ENCODE measurements at regions not wholly inside any gene's neighbourhood (a gene's known extent, or its start where the extent isn't known, plus 50 kb on each side); places are given as distances from the start of the nearest gene placed in this dataset.
"Not testable (repeated sequence)": the region's sequence is repeated elsewhere in the genome, so short reads cannot be mapped to it uniquely, and the experiment has no call there.

DNA sequence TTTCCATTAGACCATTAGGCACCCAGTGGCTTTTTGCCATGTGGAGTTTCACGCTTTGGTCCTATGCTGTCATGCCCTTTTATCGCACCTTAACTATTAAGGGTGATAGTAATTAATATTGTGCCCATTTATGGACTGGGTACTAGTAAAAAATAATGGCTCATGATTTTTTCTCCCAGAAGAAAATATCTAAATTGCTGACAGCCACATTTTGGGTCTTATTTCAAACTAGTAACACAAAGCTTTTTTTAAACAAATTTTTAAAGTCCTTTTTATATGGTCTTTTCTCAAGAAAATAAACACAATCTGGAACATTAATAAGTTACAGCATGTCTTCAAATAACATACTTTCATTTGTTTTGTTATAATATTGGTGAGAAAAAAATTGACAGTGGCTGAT, 179.7 kb downstream of the ANKRD7 start:
- no peak for DNase-seq (ENCODE audit: low read depth in 3 of 3, low spot score in 2 of 3)

DNA sequence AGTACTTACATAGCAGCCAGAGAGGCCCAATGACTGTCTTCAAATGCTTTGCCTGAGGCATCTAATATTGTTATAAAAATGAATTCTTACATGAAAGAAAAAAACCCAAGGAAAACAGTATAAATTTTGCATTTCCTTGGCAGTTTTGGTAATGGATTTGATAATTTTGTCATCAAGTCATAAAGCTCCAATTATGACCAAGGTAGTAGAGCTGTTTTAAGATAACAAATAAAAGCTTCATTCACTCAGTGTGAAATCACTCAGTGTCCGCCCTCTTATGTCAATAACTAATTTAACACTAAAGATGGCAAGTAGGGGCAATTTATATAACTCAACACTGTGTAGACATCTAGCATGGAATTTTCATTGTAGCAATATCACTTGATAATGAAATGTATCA, 193.9 kb downstream of the ANKRD7 start:
- DNase-seq (ENCODE audit: low read depth in 3 of 3, low spot score in 2 of 3): no peak

DNA sequence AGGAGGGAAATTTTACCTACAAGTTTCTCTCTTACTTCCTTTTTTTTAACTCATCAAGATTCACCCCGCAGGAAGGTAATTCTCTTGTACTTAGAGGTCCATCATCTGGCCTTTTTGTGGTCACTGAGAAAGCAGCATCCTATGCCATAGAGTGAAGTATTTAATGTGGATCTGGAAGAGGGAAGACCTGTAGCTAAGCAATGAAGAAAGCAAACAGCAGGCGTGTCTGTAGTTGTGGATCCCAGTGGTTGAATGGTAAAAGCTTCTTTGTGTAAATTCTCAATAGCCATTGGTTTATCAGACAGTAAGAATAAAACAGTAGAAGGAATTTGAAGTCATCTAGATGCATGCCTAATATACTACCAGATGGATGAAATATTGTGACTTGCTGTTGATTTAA, 196.4 kb downstream of the ANKRD7 start:
- DNase-seq (ENCODE audit: low read depth in 3 of 3, low spot score in 2 of 3): no peak

DNA sequence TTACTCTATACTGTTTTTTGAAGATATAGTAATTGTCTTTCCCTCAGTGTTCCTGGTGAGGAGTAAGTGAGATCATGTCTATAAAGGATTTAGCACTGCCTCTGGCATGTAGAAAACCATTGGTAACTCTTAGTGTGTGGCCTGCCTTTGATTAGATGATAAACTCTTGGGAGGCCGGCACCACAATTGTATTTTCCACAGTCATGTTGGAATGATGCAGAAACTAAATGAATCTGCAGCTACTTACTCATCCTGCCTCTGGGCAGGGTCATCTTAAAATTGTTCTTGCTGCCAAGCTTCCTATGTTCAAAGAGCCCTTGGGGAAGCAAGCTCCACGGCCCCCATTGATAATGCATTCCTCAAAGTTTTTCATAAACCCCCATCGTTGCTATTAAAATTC, 204.6 kb downstream of the ANKRD7 start:
- DNase-seq (ENCODE audit: low read depth in 3 of 3, low spot score in 2 of 3): no peak

DNA sequence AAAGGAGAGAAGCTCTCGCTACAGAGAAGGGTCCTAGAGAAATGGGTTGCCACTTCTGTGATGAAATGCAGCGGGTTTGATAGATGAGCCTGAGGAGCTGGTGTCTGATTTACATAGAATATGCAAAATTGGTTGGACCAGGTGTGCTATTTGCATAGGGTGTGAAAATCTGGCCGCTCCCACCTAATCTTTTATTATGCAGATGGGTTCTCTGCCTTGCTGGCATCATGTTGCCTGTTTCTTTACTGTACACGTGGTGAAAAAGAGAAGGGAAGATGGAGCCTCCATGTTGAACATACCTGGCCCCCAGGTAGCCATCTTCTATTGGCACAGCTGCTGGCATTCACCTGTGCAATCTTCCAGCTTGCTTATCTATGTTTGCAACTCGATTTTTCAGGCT, 212.2 kb downstream of the ANKRD7 start:
- DNase-seq (ENCODE audit: low read depth in 3 of 3, low spot score in 2 of 3): no peak

DNA sequence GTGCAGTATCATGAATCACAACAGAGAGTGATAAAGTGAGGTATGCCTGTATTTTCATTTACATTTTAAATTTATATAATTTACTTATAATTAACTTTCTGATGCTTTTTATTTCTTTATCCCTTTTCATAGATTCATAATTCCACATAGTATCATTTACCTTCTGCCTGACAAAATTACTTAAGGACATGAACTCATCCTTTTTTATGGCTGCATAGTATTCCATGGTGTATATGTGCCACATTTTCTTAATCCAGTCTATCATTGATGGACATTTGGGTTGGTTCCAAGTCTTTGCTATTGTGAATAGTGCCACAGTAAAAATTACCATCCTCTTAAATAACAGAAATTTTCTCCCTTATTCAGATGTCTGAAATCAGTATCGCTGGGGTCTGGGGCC, 224.5 kb downstream of the ANKRD7 start:
- not testable (repeated sequence) for DNase-seq (ENCODE audit: low read depth in 3 of 3, low spot score in 2 of 3)

DNA sequence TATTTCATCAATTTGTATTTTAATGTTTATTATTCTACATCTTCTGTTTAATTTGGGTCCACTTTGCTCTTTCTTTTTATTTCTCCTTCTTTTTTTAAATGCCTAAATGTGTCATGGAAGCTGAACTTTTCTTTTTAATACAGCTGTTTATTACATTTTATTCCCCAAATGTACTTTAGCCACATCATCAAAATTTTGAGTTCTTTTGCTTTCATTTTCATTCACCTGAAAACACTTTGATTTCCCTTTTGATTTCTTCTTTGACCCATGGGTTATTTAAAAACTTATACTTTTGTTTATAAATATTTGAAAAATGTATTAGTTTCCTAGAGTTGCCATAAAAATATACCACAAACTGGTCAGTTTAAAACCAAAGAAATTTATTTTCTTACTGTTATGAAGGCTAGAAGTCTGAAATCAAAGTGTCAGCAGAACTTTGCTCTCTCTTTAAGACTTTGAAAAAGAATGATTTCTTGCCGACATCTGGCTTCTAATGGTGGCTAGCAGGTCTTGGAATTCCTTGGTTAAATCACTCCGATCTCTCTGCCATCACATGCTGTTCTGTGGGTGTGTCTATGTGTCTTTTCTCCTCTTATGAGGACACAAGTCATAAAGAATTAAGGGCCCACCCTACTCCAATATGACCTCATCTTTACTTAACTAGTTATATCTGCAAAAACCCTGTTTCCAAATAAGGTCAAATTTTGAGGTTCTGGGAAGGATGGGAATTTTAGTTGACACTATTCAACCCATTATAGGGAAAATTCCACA, 225.5 kb downstream of the ANKRD7 start:
- no peak for DNase-seq (ENCODE audit: low read depth in 3 of 3, low spot score in 2 of 3)

DNA sequence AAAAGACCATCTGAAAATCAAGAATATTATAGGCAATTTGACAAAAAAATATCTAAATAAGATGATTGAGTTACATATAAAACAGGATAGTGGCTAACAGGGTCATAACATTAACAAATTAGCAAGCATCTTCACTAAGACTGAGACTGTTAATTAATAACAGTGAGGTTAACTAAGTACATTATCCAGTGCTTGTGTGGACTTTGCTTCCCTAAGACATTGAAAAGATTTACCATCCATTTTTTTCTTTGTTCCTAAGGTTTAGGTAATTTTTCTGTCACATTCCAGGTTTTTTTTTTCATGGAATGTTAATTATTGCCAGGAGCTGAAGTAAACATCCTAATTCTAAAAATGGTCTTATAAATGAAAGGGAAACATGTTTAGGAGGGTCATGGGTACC, 227.6 kb downstream of the ANKRD7 start:
- no peak for DNase-seq (ENCODE audit: low read depth in 3 of 3, low spot score in 2 of 3)

DNA sequence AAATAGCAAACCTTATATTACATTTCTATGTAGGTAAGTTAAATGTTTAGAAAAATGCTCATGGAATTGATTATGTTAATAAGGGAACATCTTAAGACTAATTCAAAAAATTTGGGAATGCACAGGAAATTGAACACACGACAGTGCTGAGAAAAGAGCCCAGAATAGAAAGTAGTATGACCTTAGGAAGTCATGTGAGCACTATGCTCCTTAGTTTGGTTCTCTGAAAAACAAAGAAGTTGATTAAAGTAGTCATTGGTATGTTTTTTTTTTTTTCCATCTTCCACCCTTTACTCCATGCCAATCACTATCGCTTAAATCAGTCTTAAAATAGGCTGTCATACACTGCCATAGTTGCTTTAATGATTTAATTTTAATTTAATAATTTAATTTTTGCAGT, 242.9 kb downstream of the ANKRD7 start:
- no peak for DNase-seq (ENCODE audit: low read depth in 3 of 3, low spot score in 2 of 3)

DNA sequence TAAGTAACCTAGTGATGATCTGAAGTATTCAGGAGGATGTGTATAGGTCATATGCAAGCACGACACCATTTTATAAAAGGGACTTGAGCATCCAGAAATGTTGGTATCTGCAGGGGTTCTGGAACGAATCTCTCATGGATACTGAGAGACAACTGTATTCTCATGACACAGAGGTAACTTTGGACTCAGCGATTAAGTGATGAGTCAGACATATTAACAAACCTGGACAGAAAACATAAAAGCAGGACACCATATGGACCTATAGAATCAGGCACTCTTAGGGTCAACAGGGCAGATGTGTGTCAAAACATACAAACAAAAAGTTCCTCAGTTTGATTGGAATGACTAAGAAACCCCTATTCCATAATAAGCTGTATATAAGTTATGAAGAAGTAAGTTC, 248.1 kb downstream of the ANKRD7 start:
- DNase-seq (ENCODE audit: low read depth in 3 of 3, low spot score in 2 of 3): no peak

DNA sequence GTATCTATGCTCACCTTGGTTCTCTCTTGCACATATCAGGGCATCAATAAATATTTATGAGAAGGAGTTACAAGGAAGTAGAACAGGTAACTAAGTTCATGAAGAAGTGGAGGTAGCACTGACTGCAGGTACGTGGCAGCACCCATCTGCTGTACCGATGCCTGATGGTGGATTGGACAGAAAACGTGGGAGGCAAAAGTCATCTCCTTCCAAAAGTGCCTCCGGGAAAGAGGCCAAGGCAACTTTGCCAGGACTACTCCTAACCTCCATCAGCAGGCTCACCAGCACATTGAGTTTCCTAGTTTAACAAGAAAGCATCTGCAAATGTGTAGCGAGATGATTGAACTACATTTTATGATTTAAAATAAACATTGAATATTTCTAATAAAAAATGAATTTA, 248.8 kb downstream of the ANKRD7 start:
- no peak for DNase-seq (ENCODE audit: low read depth in 3 of 3, low spot score in 2 of 3)

DNA sequence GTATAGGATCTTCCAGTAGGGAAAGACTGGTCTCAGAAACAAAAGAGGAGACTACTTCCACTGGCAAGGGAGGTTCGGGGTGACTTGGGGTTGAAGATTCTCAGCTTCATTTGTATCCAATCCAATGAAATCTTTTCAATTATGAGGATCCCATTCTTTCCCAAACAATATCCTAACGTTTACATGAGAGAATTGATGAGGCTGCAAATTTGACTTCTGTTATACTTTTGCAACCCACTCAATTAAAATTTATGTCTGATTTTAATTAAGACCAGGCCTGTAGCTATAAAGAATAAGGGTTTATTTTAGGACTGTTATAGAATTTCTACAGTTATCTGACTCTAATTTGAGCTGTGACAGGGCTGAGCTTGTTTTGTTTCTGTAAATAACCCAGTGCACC, 251.5 kb downstream of the ANKRD7 start:
- no peak for DNase-seq (ENCODE audit: low read depth in 3 of 3, low spot score in 2 of 3)

DNA sequence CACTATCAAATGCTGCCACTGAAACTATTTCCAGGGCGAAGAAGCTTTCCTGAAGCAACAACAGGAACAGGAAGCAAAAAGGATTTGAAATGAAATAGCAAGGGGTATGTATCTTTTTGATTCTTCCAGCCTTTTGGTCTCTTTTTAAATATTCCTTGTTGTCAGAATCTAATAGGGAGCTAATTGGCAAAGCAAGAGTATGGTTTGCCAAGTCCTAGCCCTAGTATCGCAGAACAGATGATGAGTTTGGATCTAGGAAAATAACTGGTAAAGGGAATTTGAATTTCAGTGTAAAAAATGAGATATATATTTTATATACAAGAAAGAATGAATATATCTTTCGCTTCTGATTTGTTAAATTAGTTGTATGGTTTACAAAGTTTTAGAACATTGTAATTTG, 252.5 kb downstream of the ANKRD7 start:
- no peak for DNase-seq (ENCODE audit: low read depth in 3 of 3, low spot score in 2 of 3)

DNA sequence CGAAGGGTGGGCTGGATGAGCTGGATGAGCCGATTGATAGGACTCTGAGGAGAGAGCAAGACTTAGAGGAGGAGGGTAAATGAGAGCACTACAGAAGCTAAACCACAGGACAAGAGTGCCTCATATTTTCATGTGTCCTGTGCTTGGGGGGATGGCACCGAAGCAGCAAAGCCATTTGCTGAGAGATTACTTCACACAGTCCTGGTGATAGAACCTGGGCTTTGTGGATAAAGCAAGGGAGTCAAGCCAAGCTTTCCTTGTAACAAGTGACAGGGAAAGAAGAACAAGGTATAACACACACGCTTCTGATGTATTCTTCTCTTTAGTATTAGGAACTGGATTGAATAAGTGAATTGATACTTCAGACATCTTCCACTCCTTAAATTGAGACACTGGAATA, 253.7 kb downstream of the ANKRD7 start:
- no peak for DNase-seq (ENCODE audit: low read depth in 3 of 3, low spot score in 2 of 3)

DNA sequence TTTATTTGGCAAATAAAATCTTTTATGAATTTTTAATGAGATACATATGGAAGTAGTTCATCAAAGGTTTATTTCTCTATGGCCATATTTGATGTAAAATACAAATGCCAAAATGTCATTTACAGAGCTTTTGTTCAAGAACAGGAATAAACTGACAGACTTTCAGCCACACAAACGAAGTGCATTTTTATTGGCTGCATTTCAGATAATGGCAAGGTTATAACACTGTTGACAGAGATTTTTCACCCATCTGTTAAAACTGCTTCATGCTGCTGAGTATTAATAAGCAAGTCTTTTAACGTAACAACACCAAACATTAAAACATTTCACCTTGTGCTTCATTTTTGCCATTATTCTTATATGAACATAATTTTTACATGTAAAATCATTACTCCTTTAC, 254.4 kb downstream of the ANKRD7 start:
- no peak for DNase-seq (ENCODE audit: low read depth in 3 of 3, low spot score in 2 of 3)

DNA sequence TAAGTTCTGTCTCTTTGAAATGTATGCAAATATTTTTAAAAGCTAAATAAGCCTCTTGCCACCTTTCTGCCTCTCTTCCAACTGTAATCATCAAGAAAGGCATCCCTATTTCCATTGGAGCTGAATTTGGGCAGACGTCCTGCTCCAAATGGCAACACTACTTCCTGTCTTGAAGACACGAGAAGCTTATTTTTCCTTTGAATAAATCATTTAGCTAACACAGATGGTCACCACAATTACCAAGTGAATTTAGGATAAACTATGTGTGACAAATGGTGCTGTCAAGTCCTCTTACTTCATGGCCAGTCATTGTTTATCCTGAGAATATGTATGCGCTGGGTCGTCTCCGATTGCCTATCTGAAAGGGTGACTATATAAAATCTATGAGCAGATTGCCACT, 268.0 kb downstream of the ANKRD7 start:
- no peak for DNase-seq (ENCODE audit: low read depth in 3 of 3, low spot score in 2 of 3)

DNA sequence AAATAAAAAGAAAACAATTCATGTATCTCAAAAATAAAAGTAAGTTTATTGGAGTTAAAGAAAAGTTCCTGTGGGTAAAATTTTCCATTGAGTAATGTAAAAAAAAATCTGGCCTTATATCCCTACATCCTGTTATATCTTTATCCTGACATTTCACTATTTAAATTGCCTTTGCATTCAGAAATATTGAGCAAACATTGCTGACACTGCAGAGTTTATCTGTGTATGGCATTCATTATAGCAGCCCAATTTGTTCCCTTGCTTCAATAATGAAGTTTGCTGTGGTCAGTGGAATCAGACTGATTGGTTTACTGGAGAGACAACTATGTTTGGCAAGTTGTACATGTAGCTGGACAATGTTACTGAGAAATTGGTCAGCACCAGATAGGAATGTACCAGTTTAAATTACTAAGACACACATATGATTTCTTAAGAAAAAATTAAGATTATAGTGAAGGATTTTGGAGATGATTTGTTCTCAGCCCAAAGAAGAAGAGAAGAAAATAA, 271.7 kb downstream of the ANKRD7 start:
- no peak for DNase-seq (ENCODE audit: low read depth in 3 of 3, low spot score in 2 of 3)

DNA sequence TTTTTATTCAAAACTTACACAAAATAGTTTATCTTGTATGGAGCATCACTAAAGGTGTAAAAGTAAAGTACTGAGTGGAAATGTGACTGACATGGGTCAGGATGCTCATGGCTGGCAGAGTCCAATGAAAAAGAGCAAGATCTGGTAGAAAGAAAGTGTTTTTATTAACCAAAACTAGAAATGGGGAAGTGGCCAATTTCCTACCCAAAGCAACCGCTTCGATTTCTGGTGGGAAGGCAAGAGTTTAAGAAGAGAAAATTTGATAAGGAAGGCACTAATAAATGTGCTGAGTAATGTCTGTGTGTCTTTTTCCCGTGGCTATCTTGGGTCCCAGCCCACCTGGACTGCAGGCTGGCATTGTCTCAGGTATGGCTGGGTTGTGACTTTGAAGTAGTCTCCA, 277.7 kb downstream of the ANKRD7 start:
- DNase-seq (ENCODE audit: low read depth in 3 of 3, low spot score in 2 of 3): no peak

DNA sequence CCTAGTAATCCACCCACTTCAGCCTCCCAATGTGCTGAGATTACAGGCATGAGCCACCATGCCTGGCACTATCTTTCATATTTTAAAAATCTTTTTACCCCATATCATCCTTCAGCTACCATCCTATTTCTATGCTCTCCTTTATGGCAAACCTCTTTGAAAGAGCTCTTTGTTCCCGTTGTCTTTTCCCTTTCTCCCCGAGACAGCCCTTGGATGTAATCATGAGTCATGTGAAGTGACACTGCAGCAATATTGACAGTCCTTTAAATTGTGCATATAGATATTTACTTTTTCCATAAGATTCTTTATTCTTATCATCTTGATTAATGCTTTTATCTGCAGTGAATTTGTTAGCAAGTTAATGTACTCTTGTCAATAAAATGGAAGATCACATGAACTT, 286.6 kb downstream of the ANKRD7 start:
- DNase-seq (ENCODE audit: low read depth in 3 of 3, low spot score in 2 of 3): no peak

DNA sequence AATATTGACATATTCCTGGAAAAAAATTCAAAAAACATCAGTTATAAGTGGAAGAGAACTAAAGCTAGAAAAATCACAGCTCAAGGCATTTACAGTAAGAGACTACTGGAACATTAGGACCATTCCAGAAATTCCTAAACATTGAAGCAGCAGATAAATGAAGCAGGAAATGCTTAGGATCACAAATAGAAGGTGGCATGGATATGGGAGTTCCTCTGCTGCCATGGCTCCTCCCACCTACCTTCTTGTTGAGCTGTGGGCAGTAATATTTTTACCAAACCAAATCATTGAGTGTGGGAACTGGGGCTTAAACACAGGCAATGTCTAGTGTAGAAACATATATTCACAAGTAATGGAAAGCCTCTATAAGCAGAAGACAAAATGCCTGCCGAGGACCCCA, 292.8 kb downstream of the ANKRD7 start:
- DNase-seq (ENCODE audit: low read depth in 3 of 3, low spot score in 2 of 3): no peak

DNA sequence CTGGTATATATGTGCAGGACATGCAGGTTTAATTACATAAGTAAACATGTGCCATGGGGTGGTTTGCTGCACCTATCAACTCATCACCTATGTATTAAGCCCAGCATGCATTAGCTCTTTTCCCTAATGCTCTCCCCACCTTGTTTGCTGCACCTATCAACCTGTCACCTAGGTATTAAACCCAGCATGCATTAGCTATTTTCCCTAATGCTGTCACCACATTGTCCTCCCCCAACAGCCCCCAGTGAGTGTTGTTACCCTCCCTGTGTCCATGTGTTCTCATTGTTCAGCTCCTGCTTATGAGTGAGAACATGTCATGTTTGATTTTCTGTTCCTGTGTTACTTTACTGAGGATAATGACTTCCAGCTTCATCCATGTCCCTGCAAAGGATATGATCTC, 300.5 kb downstream of the ANKRD7 start:
- no peak for DNase-seq (ENCODE audit: low read depth in 3 of 3, low spot score in 2 of 3)

DNA sequence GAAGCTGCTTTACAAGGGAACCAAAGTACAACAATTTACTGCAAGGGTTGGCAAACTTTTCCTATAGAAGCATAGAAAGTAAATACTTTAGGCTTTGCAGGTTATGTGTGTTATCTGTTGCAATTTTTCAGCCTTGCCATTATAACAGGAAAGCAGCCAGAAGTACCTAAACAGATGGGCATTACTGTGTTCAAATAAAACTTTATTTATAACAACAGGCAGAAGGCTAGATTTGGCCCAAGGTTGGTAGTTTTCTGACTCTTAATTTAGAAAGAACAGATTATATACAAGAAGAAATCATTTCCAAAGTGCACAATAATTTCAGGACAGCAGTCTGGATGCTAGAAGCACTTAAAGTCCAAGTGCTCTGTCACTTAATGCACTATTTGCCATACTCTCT, 307.1 kb downstream of the ANKRD7 start:
- no peak for DNase-seq (ENCODE audit: low read depth in 3 of 3, low spot score in 2 of 3)

DNA sequence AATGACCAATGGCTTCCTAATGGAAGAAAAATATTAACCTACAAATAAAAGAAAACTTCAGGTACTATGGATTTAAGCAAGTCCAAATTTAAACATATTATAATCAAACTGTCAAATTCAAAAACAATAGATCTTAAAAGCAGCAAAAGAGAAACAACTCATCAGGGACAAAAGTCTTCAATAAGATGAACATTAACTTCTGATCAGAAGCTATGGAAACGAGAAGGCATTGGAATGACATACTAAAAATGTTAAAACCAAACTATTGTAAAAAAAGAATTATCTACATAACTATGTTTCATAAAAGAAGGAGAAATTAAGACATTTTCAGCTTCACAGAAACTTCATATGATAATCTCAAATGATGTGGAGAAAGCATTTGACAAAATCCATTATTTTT, 334.7 kb downstream of the ANKRD7 start:
- no peak for DNase-seq (ENCODE audit: low read depth in 3 of 3, low spot score in 2 of 3)

Measured in right renal cortex interstitium (tissue), 3 donors.